ENCODE measurements at regions not wholly inside any gene's neighbourhood (a gene's known extent, or its start where the extent isn't known, plus 50 kb on each side); places are given as distances from the start of the nearest gene placed in this dataset.

GRCh38 chr1:199335496-199335895 lies 692.0 kb upstream of the NR5A2 start:
- TF ChIP-seq, protein P1, sequence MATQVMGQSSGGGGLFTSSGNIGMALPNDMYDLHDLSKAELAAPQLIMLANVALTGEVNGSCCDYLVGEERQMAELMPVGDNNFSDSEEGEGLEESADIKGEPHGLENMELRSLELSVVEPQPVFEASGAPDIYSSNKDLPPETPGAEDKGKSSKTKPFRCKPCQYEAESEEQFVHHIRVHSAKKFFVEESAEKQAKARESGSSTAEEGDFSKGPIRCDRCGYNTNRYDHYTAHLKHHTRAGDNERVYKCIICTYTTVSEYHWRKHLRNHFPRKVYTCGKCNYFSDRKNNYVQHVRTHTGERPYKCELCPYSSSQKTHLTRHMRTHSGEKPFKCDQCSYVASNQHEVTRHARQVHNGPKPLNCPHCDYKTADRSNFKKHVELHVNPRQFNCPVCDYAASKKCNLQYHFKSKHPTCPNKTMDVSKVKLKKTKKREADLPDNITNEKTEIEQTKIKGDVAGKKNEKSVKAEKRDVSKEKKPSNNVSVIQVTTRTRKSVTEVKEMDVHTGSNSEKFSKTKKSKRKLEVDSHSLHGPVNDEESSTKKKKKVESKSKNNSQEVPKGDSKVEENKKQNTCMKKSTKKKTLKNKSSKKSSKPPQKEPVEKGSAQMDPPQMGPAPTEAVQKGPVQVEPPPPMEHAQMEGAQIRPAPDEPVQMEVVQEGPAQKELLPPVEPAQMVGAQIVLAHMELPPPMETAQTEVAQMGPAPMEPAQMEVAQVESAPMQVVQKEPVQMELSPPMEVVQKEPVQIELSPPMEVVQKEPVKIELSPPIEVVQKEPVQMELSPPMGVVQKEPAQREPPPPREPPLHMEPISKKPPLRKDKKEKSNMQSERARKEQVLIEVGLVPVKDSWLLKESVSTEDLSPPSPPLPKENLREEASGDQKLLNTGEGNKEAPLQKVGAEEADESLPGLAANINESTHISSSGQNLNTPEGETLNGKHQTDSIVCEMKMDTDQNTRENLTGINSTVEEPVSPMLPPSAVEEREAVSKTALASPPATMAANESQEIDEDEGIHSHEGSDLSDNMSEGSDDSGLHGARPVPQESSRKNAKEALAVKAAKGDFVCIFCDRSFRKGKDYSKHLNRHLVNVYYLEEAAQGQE (IDR thresholded peaks at IDR 0.05; ENCODE audit: insufficient read depth in 1 of 2, low read depth in 2 of 2, low read length in 2 of 2) = no peak
- TF ChIP-seq POLR2AphosphoS5 (IDR thresholded peaks at IDR 0.05; ENCODE audit: low read depth, low read length) (no peak), SIN3A (IDR thresholded peaks at IDR 0.05; ENCODE audit: borderline replicate concordance, insufficient read depth, low read length) (no peak), TAF1 (IDR thresholded peaks at IDR 0.05; ENCODE audit: borderline replicate concordance, insufficient read depth, low read length) (no peak), FOXP2 (optimal IDR thresholded peaks at IDR 0.05; ENCODE audit: borderline replicate concordance, extremely low read depth, extremely low read length, insufficient read depth) (no peak)

- no peak for TF ChIP-seq TAF1 (IDR thresholded peaks at IDR 0.05; ENCODE audit: borderline replicate concordance, insufficient read depth, low read length)
- TF ChIP-seq, protein P1 (IDR thresholded peaks at IDR 0.05; ENCODE audit: insufficient read depth in 1 of 2, low read depth in 2 of 2, low read length in 2 of 2) = no peak
- no peak for TF ChIP-seq POLR2AphosphoS5 (IDR thresholded peaks at IDR 0.05; ENCODE audit: low read depth, low read length)
- no peak for TF ChIP-seq FOXP2 (optimal IDR thresholded peaks at IDR 0.05; ENCODE audit: borderline replicate concordance, extremely low read depth, extremely low read length, insufficient read depth)
- TF ChIP-seq SIN3A (IDR thresholded peaks at IDR 0.05; ENCODE audit: borderline replicate concordance, insufficient read depth, low read length) = no peak
Observed at GRCh38 chr1:199336745-199337640, 690.5 kb upstream of the NR5A2 start.

GRCh38 chr1:199338760-199339159 lies 688.8 kb upstream of the NR5A2 start:
- no peak for TF ChIP-seq POLR2AphosphoS5 (IDR thresholded peaks at IDR 0.05; ENCODE audit: low read depth, low read length)
- TF ChIP-seq SIN3A (IDR thresholded peaks at IDR 0.05; ENCODE audit: borderline replicate concordance, insufficient read depth, low read length) = no peak
- no peak for TF ChIP-seq FOXP2 (optimal IDR thresholded peaks at IDR 0.05; ENCODE audit: borderline replicate concordance, extremely low read depth, extremely low read length, insufficient read depth)
- no peak for TF ChIP-seq TAF1 (IDR thresholded peaks at IDR 0.05; ENCODE audit: borderline replicate concordance, insufficient read depth, low read length)
- TF ChIP-seq, protein P1 (IDR thresholded peaks at IDR 0.05; ENCODE audit: insufficient read depth in 1 of 2, low read depth in 2 of 2, low read length in 2 of 2) = no peak

- TF ChIP-seq, protein P1 (IDR thresholded peaks at IDR 0.05; ENCODE audit: insufficient read depth in 1 of 2, low read depth in 2 of 2, low read length in 2 of 2) = no peak
- TF ChIP-seq TAF1 (IDR thresholded peaks at IDR 0.05; ENCODE audit: borderline replicate concordance, insufficient read depth, low read length) = no peak
- no peak for TF ChIP-seq POLR2AphosphoS5 (IDR thresholded peaks at IDR 0.05; ENCODE audit: low read depth, low read length)
- no peak for TF ChIP-seq SIN3A (IDR thresholded peaks at IDR 0.05; ENCODE audit: borderline replicate concordance, insufficient read depth, low read length)
- no peak for TF ChIP-seq FOXP2 (optimal IDR thresholded peaks at IDR 0.05; ENCODE audit: borderline replicate concordance, extremely low read depth, extremely low read length, insufficient read depth)
Observed at GRCh38 chr1:199352351-199352750, 675.2 kb upstream of the NR5A2 start.

Data from PFSK-1 (cell line).